Activated B cell treated with CpG ODN at 0.5 μM for 24 hours (primary cell): ENCODE measurements at regions not wholly inside any gene's neighbourhood (a gene's known extent, or its start where the extent isn't known, plus 50 kb on each side); places are given as distances from the start of the nearest gene placed in this dataset.

ENCODE experiments used
- ATAC-seq: fragments of 200-7000 bp; cut with Tn5 transposase; one replicate; pipeline ENCODE4 v1.10.0; 2021; ENCODE audit warnings: low read depth, mild to moderate bottlenecking, moderate library complexity
- CTCF ChIA-PET: fragments of 350-600 bp; sonication (Branson Sonifier 250); formaldehyde crosslinking; loops from one replicate; lab custom pipeline; 2021; ENCODE audit warnings: antibody characterized with exemption; lab: Charles Lee
- POLR2A ChIA-PET: fragments of 350-600 bp; sonication (Branson Sonifier 250); formaldehyde crosslinking; loops from one replicate; lab custom pipeline; 2021; ENCODE audit warnings: antibody characterized with exemption; lab: Charles Lee
- DNase-seq: peaks from one replicate; pipeline ENCODE4 v3.0.0; 2022
- H3K27ac Mint-ChIP-seq: one replicate; pipeline ENCODE4 v1.8.0; 2020; ENCODE audit warnings: mixed read lengths
- H3K27me3 Mint-ChIP-seq: one replicate; pipeline ENCODE4 v1.8.0; 2021; ENCODE audit warnings: mixed read lengths
- H3K36me3 Mint-ChIP-seq: one replicate; pipeline ENCODE4 v1.8.0; 2021; ENCODE audit warnings: low read depth, mixed read lengths
- H3K4me1 Mint-ChIP-seq: one replicate; pipeline ENCODE4 v1.8.0; 2021; ENCODE audit warnings: mixed read lengths
- H3K4me3 Mint-ChIP-seq: one replicate; pipeline ENCODE4 v1.8.0; 2020; ENCODE audit warnings: mild to moderate bottlenecking, mixed read lengths
- H3K9me3 Mint-ChIP-seq: one replicate; pipeline ENCODE4 v1.8.0; 2020; ENCODE audit warnings: mixed read lengths
- CTCF ChIP-seq: fragments of 200-600 bp; IDR thresholded peaks from one replicate; pipeline ENCODE4 v1.8.0; 2022; ENCODE audit warnings: antibody characterized with exemption, mild to moderate bottlenecking
- intact Hi-C: fragments of 100-400 bp; cut with micrococcal nuclease; formaldehyde crosslinking; loops from one replicate; pipeline ENCODE4 v1.15.1; 2024

- CTCF ChIA-PET = no interaction called here
- intact Hi-C loops = no loop called here
- H3K4me3 Mint-ChIP-seq = no peak overlapping the region
- DNase-seq (no peak), ATAC-seq (no peak)
- H3K36me3 Mint-ChIP-seq = no peaks in the 10 kb centered on the region
- H3K4me1 Mint-ChIP-seq = peaks cover 10% of the 10 kb centered on the region
- no peak for TF ChIP-seq CTCF
- H3K27ac Mint-ChIP-seq = no peak overlapping the region
- H3K27me3 Mint-ChIP-seq = peaks cover 2% of the 10 kb centered on the region
- POLR2A ChIA-PET = no interaction called here
- H3K9me3 Mint-ChIP-seq = peaks cover 3% of the 10 kb centered on the region
Measured at GRCh38 chr6:169912266-169913095, 161.1 kb downstream of the ERMARD start.

- no peak overlapping the region for H3K4me3 Mint-ChIP-seq
- no peak for TF ChIP-seq CTCF
- ChIA-PET POLR2A (no interaction called here), CTCF (no interaction called here)
- no peak for ATAC-seq
- H3K36me3 Mint-ChIP-seq = no peaks in the 10 kb centered on the region
- peaks cover 2% of the 10 kb centered on the region for H3K27me3 Mint-ChIP-seq
- H3K27ac Mint-ChIP-seq = no peak overlapping the region
- no peak for DNase-seq
- H3K4me1 Mint-ChIP-seq = peaks cover 10% of the 10 kb centered on the region
- intact Hi-C loops = no loop called here
- peaks cover 3% of the 10 kb centered on the region for H3K9me3 Mint-ChIP-seq
Measured at GRCh38 chr6:169911264-169912263, 160.1 kb downstream of the ERMARD start.

GRCh38 chr6:169909113-169909512 is 157.7 kb downstream of the ERMARD start:
- H3K27me3 Mint-ChIP-seq = no peaks in the 10 kb centered on the region
- H3K4me3 Mint-ChIP-seq = no peak overlapping the region
- H3K36me3 Mint-ChIP-seq = no peaks in the 10 kb centered on the region
- CTCF ChIA-PET = no interaction called here
- H3K4me1 Mint-ChIP-seq = peaks cover 10% of the 10 kb centered on the region
- no peak overlapping the region for H3K27ac Mint-ChIP-seq
- ATAC-seq (no peak), DNase-seq (no peak)
- H3K9me3 Mint-ChIP-seq = peaks cover 3% of the 10 kb centered on the region
- intact Hi-C loops = no loop called here
- no peak for TF ChIP-seq CTCF
- POLR2A ChIA-PET = no interaction called here

GRCh38 chr6:169908403-169908933 is 157.0 kb downstream of the ERMARD start:
- intact Hi-C loops = no loop called here
- Mint-ChIP-seq H3K27ac (no peak overlapping the region), H3K4me3 (no peak overlapping the region), H3K27me3 (no peaks in the 10 kb centered on the region), H3K36me3 (no peaks in the 10 kb centered on the region), H3K4me1 (peaks cover 7% of the 10 kb centered on the region), H3K9me3 (no peaks in the 10 kb centered on the region)
- no peak for TF ChIP-seq CTCF
- no peak for DNase-seq
- POLR2A ChIA-PET = no interaction called here
- CTCF ChIA-PET = no interaction called here
- ATAC-seq = no peak
